Liver (tissue), 8 donors: ENCODE measurements at regions not wholly inside any gene's neighbourhood (a gene's known extent, or its start where the extent isn't known, plus 50 kb on each side); places are given as distances from the start of the nearest gene placed in this dataset.
"Not testable (repeated sequence)": the region's sequence is repeated elsewhere in the genome, so short reads cannot be mapped to it uniquely, and the experiment has no call there.

ENCODE experiments used
- DNase-seq: peaks from one replicate; pipeline ENCODE4 v3.0.0-alpha.2; 2017; ENCODE audit warnings: low spot score
- H3K27ac ChIP-seq, 2 donors: one replicate each; pipeline ENCODE4 v1.7.0; 2013; ENCODE audit warnings: inconsistent platforms in 2 of 2, low read length in 2 of 2, control low read depth in 1 of 2, low read depth in 1 of 2, mild to moderate bottlenecking in 1 of 2
- H3K27me3 ChIP-seq, 4 donors: one replicate each; pipeline versions ENCODE4 v1.6.1 to v1.7.0; 2013; ENCODE audit warnings: low read length in 3 of 4, inconsistent platforms in 1 of 4, mild to moderate bottlenecking in 1 of 4, moderate library complexity in 1 of 4; ENCODE audit not compliant: control insufficient read depth in 4 of 4, insufficient read depth in 4 of 4
- H3K36me3 ChIP-seq, 4 donors: one replicate each; pipeline versions ENCODE4 v1.6.1 to v1.7.0; 2013; ENCODE audit warnings: low read length in 3 of 4, mild to moderate bottlenecking in 3 of 4, low read depth in 1 of 4, moderate library complexity in 1 of 4; ENCODE audit not compliant: control insufficient read depth in 4 of 4, insufficient read depth in 3 of 4
- H3K4me1 ChIP-seq, 4 donors: one replicate each; pipeline versions ENCODE4 v1.6.1 to v1.7.0; 2013; ENCODE audit warnings: low read length in 3 of 4, mild to moderate bottlenecking in 3 of 4, moderate library complexity in 1 of 4; ENCODE audit not compliant: control insufficient read depth in 4 of 4, insufficient read depth in 4 of 4
- H3K4me3 ChIP-seq, 3 donors: one replicate each; pipeline versions ENCODE4 v1.6.1 to v1.7.0; 2013; ENCODE audit warnings: low read length in 3 of 3, control low read depth in 1 of 3, low read depth in 1 of 3, mild to moderate bottlenecking in 1 of 3
- H3K9ac ChIP-seq, 2 donors: one replicate each; pipeline ENCODE4 v1.7.0; 2013; ENCODE audit warnings: low read length in 2 of 2, mild to moderate bottlenecking in 2 of 2, moderate library complexity in 2 of 2, control low read depth in 1 of 2, low read depth in 1 of 2
- H3K9me3 ChIP-seq, 4 donors: one replicate each; pipeline versions ENCODE4 v1.6.1 to v1.7.0; 2013; ENCODE audit warnings: low read length in 3 of 4; ENCODE audit not compliant: control insufficient read depth in 4 of 4
- ATF3 ChIP-seq: IDR thresholded peaks from 2 replicates; pipeline ENCODE4 v1.6.1; 2016; ENCODE audit warnings: antibody characterized with exemption
- CTCF ChIP-seq: fragments of 150-350 bp; IDR thresholded peaks from 2 replicates; pipeline ENCODE4 v1.5.1; 2017; ENCODE audit warnings: improper control_type of control experiment, low read depth, low read length; ENCODE audit not compliant: missing input control
- EGR1 ChIP-seq, 2 donors: IDR thresholded peaks; 2 replicates each; pipeline ENCODE4 v1.6.1; 2016 to 2018; ENCODE audit warnings: antibody characterized with exemption in 2 of 2, low read depth in 2 of 2
- FOXA1 ChIP-seq: IDR thresholded peaks from 2 replicates; pipeline ENCODE4 v1.6.1; 2016; ENCODE audit warnings: antibody characterized with exemption
- FOXA2 ChIP-seq: IDR thresholded peaks from 2 replicates; pipeline ENCODE4 v1.6.1; 2016; ENCODE audit warnings: antibody characterized with exemption
- GABPA ChIP-seq, 2 donors: IDR thresholded peaks in 1 of 2; conservative IDR thresholded peaks in 1 of 2; 2 replicates each; pipeline ENCODE4 v1.6.1; 2016; ENCODE audit warnings: antibody characterized with exemption in 2 of 2, mild to moderate bottlenecking in 1 of 2, moderate library complexity in 1 of 2
- HNF4G ChIP-seq: IDR thresholded peaks from 2 replicates; pipeline ENCODE4 v1.6.1; 2016; ENCODE audit warnings: antibody characterized with exemption
- JUND ChIP-seq, 2 donors: IDR thresholded peaks; 2 replicates each; pipeline ENCODE4 v1.6.1; 2016; ENCODE audit warnings: antibody characterized with exemption in 2 of 2
- NR2F2 ChIP-seq: IDR thresholded peaks from 2 replicates; pipeline ENCODE4 v1.6.1; 2016; ENCODE audit warnings: antibody characterized with exemption
- RAD21 ChIP-seq, 2 donors: IDR thresholded peaks; 2 replicates each; pipeline ENCODE4 v1.6.1; 2016; ENCODE audit warnings: antibody characterized with exemption in 2 of 2, mild to moderate bottlenecking in 2 of 2
- RXRA ChIP-seq, 2 donors: IDR thresholded peaks; 2 replicates each; pipeline ENCODE4 v1.6.1; 2017 to 2018; ENCODE audit warnings: antibody characterized with exemption in 2 of 2, mild to moderate bottlenecking in 1 of 2
- SP1 ChIP-seq: IDR thresholded peaks from 2 replicates; pipeline ENCODE4 v1.6.1; 2018; ENCODE audit warnings: antibody characterized with exemption, mild to moderate bottlenecking
- TAF1 ChIP-seq: conservative IDR thresholded peaks from 2 replicates; pipeline ENCODE4 v1.6.1; 2016; ENCODE audit warnings: antibody characterized with exemption, mild to moderate bottlenecking
- YY1 ChIP-seq: IDR thresholded peaks from 2 replicates; pipeline ENCODE4 v1.6.1; 2016; ENCODE audit warnings: antibody characterized with exemption, mild to moderate bottlenecking
- ZBTB33 ChIP-seq: IDR thresholded peaks from 2 replicates; pipeline ENCODE4 v1.6.1; 2016; ENCODE audit warnings: antibody characterized with exemption
- WGBS: extraction: QIAGEN DNeasy Blood & Tissue Kit; methylation state at CpG from one replicate; pipeline ENCODE4 v1.1.7; 2013; 5-methylcytosine and 5-hydroxymethylcytosine counted together
- TF ChIP-seq, protein P1 (sequence below): IDR thresholded peaks from 2 replicates; pipeline ENCODE4 v1.6.1; 2016; ENCODE audit warnings: antibody characterized with exemption
- donor health status: healthy.
- donor health status: healthy.
- donor health status: healthy.
- donor health status: healthy.
- donor health status: healthy.

- no peak overlapping the region for H3K27ac ChIP-seq
- no peak overlapping the region for H3K4me3 ChIP-seq
- H3K9me3 ChIP-seq = no peaks in the 10 kb centered on the region
- no peak for DNase-seq
- no peaks in the 10 kb centered on the region for H3K4me1 ChIP-seq
- no peaks in the 10 kb centered on the region for H3K27me3 ChIP-seq
- WGBS = 91% methylated on average over 2 of the region's 2 CpGs
- no peak for TF ChIP-seq FOXA2
- no peak for TF ChIP-seq TAF1
- no peak for TF ChIP-seq RXRA (IDR thresholded peaks at IDR 0.05)
- no peak for TF ChIP-seq GABPA (IDR thresholded peaks at IDR 0.05 in 1 of 2, conservative IDR thresholded peaks at IDR 0.05 in 1 of 2)
- no peak for TF ChIP-seq EGR1 (IDR thresholded peaks at IDR 0.05; ENCODE audit: low read depth in 2 of 2)
- no peak for TF ChIP-seq HNF4G
- TF ChIP-seq FOXA1 = no peak
- TF ChIP-seq RAD21 (IDR thresholded peaks at IDR 0.05) = no peak
- no peak for TF ChIP-seq SP1
- TF ChIP-seq YY1 = no peak
- H3K9ac ChIP-seq = no peak overlapping the region
- H3K36me3 ChIP-seq = no peaks in the 10 kb centered on the region
These were observed 122.9 kb upstream of the ZEB2 start for GRCh38 chr2:144642856-144643255.

DNA sequence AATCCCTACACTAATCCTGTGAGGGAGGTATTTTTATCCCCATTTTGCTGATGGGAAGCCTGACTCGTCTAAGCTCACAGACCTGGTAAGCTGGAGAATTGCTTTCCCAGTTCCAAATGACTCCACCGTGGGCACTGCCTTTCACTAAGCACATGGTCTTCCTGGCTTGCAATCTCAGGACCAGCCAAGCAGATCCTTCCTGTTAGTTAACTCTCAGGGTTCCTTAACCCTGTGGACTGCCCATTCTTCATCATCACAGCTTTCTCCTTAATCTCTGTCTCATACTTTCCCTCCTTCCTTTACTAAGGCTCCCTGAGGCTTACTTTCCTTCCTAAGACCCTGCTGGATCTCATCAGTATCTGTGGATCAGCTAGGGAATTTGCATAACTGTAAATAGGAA, 122.2 kb upstream of the ZEB2 start:
- no peaks in the 10 kb centered on the region for H3K4me1 ChIP-seq
- WGBS = 43% methylated on average over 2 of the region's 2 CpGs
- H3K9me3 ChIP-seq = no peaks in the 10 kb centered on the region
- no peaks in the 10 kb centered on the region for H3K27me3 ChIP-seq
- no peak overlapping the region for H3K4me3 ChIP-seq
- no peaks in the 10 kb centered on the region for H3K36me3 ChIP-seq
- DNase-seq = no peak
- TF ChIP-seq FOXA1 (no peak), TAF1 (no peak), ATF3 (no peak), EGR1 (IDR thresholded peaks at IDR 0.05; ENCODE audit: low read depth in 2 of 2) (no peak)
- no peak overlapping the region for H3K27ac ChIP-seq
- no peak overlapping the region for H3K9ac ChIP-seq

- not testable (repeated sequence) for H3K9ac ChIP-seq, DNase-seq, H3K9me3 ChIP-seq, H3K4me1 ChIP-seq, H3K4me3 ChIP-seq, H3K27ac ChIP-seq, H3K36me3 ChIP-seq, H3K27me3 ChIP-seq
- 81% methylated on average over 4 of the region's 4 CpGs for WGBS
These were observed 118.3 kb upstream of the ZEB2 start for GRCh38 chr2:144638250-144638649.

GRCh38 chr2:144636860-144637259, 116.9 kb upstream of the ZEB2 start:
- not testable (repeated sequence) for DNase-seq, H3K27ac ChIP-seq, H3K36me3 ChIP-seq, H3K9ac ChIP-seq, H3K9me3 ChIP-seq, H3K27me3 ChIP-seq, H3K4me3 ChIP-seq, H3K4me1 ChIP-seq
- 72% methylated on average over 1 of the region's 1 CpG for WGBS

DNA sequence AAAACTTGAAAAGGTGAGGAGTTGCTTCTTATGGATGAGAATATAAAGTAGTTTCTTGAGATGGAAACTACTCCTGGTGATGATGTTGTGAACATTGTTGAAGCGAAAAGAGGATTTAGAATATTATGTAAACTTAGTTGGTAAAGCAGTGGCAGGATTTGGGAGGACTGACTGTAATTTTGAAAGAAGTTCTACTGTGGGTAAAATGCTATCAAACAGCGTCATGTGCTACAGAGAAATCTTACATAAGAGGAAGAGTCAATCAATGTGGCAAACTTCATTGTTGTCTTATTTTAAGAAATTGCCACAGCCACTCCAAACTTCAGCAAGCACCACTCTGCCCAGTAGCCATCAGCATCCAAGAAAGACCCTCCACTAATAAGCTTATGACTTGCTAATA, 112.9 kb upstream of the ZEB2 start:
- Histone ChIP-seq H3K27ac (no peak overlapping the region), H3K4me1 (no peaks in the 10 kb centered on the region), H3K9ac (no peak overlapping the region), H3K36me3 (no peaks in the 10 kb centered on the region), H3K9me3 (no peaks in the 10 kb centered on the region), H3K27me3 (no peaks in the 10 kb centered on the region), H3K4me3 (no peak overlapping the region)
- 76% methylated on average over 2 of the region's 2 CpGs for WGBS
- no peak for DNase-seq
- no peak for TF ChIP-seq NR2F2
- TF ChIP-seq, protein P1, sequence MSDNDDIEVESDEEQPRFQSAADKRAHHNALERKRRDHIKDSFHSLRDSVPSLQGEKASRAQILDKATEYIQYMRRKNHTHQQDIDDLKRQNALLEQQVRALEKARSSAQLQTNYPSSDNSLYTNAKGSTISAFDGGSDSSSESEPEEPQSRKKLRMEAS = no peak
- TF ChIP-seq GABPA (IDR thresholded peaks at IDR 0.05 in 1 of 2, conservative IDR thresholded peaks at IDR 0.05 in 1 of 2) = no peak
- TF ChIP-seq CTCF = no peak
- no peak for TF ChIP-seq EGR1 (IDR thresholded peaks at IDR 0.05; ENCODE audit: low read depth in 2 of 2)
- no peak for TF ChIP-seq ATF3
- no peak for TF ChIP-seq FOXA2
- no peak for TF ChIP-seq HNF4G
- TF ChIP-seq ZBTB33 = no peak
- TF ChIP-seq RXRA (IDR thresholded peaks at IDR 0.05) = no peak
- no peak for TF ChIP-seq TAF1
- no peak for TF ChIP-seq RAD21 (IDR thresholded peaks at IDR 0.05)
- TF ChIP-seq JUND (IDR thresholded peaks at IDR 0.05) = no peak
